ENCODE measurements at regions not wholly inside any gene's neighbourhood (a gene's known extent, or its start where the extent isn't known, plus 50 kb on each side); places are given as distances from the start of the nearest gene placed in this dataset.
A peak's percentile ranks its signal among the peaks of the same experiment; 100 is the strongest.
"Not testable (repeated sequence)": the region's sequence is repeated elsewhere in the genome, so short reads cannot be mapped to it uniquely, and the experiment has no call there.

- H3K4me3 ChIP-seq, result no peak overlapping the region
- ATAC-seq (ENCODE audit: low FRiP score in 2 of 2) (no peak), DNase-seq (peak in 1 of 2 donors; percentile 58)
- TF ChIP-seq EP300 (IDR thresholded peaks at IDR 0.05) (no peak), POLR2A (IDR thresholded peaks at IDR 0.05) (no peak), POLR2AphosphoS5 (IDR thresholded peaks at IDR 0.05) (no peak)
- TF ChIP-seq, protein P1, sequence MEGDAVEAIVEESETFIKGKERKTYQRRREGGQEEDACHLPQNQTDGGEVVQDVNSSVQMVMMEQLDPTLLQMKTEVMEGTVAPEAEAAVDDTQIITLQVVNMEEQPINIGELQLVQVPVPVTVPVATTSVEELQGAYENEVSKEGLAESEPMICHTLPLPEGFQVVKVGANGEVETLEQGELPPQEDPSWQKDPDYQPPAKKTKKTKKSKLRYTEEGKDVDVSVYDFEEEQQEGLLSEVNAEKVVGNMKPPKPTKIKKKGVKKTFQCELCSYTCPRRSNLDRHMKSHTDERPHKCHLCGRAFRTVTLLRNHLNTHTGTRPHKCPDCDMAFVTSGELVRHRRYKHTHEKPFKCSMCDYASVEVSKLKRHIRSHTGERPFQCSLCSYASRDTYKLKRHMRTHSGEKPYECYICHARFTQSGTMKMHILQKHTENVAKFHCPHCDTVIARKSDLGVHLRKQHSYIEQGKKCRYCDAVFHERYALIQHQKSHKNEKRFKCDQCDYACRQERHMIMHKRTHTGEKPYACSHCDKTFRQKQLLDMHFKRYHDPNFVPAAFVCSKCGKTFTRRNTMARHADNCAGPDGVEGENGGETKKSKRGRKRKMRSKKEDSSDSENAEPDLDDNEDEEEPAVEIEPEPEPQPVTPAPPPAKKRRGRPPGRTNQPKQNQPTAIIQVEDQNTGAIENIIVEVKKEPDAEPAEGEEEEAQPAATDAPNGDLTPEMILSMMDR (IDR thresholded peaks at IDR 0.05), result no peak
- H3K9me3 ChIP-seq, result no peaks in the 10 kb centered on the region
- no peaks in the 10 kb centered on the region for H3K4me1 ChIP-seq
- WGBS, 2 donors, result 91 to 96% methylated on average over 7 to 18 of the region's 18 CpGs
- no peak overlapping the region for H3K27ac ChIP-seq
- H3K27me3 ChIP-seq, result no peaks in the 10 kb centered on the region
- no peaks in the 10 kb centered on the region for H3K36me3 ChIP-seq
Observed at GRCh38 chr16:55989569-55989907, 114.4 kb upstream of the CES5A start.

DNA sequence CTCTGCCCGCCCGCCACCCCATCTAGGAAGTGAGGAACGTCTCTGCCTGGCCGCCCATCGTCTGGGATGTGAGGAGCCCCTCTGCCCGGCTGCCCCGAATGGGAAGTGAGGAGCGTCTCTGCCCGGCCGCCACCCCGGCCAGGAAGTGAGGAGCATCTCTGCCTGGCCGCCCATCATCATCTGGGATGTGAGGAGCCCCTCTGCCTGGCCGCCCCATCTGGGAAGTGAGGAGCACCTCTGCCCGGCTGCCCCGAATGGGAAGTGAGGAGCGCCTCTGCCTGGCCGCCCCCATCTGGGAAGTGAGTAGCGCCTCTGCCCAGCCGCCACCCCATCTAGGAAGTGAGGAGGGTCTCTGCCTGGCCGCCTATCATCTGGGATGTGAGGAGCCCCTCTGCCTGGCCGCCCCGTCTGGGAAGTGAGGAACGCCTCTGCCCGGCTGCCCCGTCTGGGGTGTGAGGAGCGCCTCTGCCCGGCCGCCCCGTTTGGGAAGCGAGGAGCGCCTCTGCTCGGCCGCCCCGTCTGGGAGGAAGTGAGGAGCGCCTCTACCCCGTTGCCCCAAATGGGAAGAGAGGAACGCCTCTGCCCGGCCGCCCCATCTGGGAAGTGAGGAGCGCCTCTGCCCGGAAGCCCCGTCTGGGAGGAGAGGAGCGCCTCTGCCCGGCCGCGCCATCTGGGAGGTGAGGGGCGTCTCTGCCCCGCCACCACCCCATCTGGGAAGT is 113.8 kb upstream of the CES5A start:
- not testable (repeated sequence) for H3K4me1 ChIP-seq; H3K9me3 ChIP-seq; H3K27me3 ChIP-seq; H3K27ac ChIP-seq; H3K4me3 ChIP-seq; H3K36me3 ChIP-seq; ATAC-seq (ENCODE audit: low FRiP score in 2 of 2)
- WGBS, 2 donors, result 93 to 95% methylated on average over 16 to 47 of the region's 48 CpGs
- peak in 1 of 2 donors; percentile 74 for DNase-seq

DNA sequence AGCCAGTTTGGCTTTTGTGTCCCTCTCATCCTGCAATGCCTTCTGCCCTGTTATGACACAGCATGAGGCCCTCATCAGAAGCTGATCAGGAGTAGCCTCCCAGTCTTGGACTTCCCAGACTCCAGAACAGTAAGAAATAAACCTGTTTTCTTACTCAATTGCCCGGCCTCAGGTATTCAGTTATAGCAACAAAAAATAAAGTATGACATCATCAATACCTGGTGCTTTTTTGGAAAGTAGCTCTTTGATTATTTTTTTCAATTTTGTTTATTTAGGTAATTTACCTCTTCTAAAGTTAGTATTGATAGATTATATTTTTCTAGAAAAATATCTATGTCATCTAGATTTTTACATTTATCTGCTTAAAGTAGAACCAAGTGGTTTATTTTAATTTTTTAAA is 112.8 kb upstream of the CES5A start:
- Histone ChIP-seq H3K36me3 (no peaks in the 10 kb centered on the region), H3K27me3 (no peaks in the 10 kb centered on the region), H3K4me1 (no peaks in the 10 kb centered on the region), H3K4me3 (no peak overlapping the region), H3K9me3 (no peaks in the 10 kb centered on the region), H3K27ac (no peak overlapping the region)
- DNase-seq, result no peak
- no peak for ATAC-seq (ENCODE audit: low FRiP score in 2 of 2)
- TF ChIP-seq, protein P1 (IDR thresholded peaks at IDR 0.05), result no peak
- TF ChIP-seq EP300 (IDR thresholded peaks at IDR 0.05) (no peak), POLR2AphosphoS5 (IDR thresholded peaks at IDR 0.05) (no peak), POLR2A (IDR thresholded peaks at IDR 0.05) (no peak)
- WGBS, 2 donors, result 91 to 97% methylated on average over 1 of the region's 1 CpG

DNA sequence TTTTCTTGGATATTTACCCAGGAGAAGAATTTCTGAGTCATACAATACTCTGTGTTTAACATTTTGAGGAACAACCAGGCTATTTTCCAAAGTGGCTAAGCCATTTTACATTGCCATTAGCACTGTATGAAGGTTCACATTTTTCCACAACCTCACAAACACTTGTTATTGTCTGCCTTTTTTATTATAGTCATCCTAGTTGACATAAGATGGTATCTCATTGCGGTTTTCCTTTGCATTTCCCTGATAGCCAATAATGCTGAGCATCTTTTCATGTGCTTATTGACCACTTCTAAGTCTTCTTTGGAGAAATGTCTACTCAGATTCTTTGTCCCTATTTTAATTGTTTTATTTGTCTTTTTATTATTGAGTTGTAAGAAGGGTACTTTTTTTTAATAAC is 107.4 kb upstream of the CES5A start:
- WGBS, 2 donors, result 58 to 77% methylated on average over 1 of the region's 1 CpG
- no peak overlapping the region for H3K27ac ChIP-seq
- H3K36me3 ChIP-seq, result no peaks in the 10 kb centered on the region
- ATAC-seq (ENCODE audit: low FRiP score in 2 of 2), result no peak
- no peak for DNase-seq
- no peaks in the 10 kb centered on the region for H3K4me1 ChIP-seq
- TF ChIP-seq POLR2A (IDR thresholded peaks at IDR 0.05) (no peak), EP300 (IDR thresholded peaks at IDR 0.05) (no peak), POLR2AphosphoS5 (IDR thresholded peaks at IDR 0.05) (no peak)
- TF ChIP-seq, protein P1 (IDR thresholded peaks at IDR 0.05), result no peak
- no peaks in the 10 kb centered on the region for H3K9me3 ChIP-seq
- no peak overlapping the region for H3K4me3 ChIP-seq
- H3K27me3 ChIP-seq, result no peaks in the 10 kb centered on the region

DNA sequence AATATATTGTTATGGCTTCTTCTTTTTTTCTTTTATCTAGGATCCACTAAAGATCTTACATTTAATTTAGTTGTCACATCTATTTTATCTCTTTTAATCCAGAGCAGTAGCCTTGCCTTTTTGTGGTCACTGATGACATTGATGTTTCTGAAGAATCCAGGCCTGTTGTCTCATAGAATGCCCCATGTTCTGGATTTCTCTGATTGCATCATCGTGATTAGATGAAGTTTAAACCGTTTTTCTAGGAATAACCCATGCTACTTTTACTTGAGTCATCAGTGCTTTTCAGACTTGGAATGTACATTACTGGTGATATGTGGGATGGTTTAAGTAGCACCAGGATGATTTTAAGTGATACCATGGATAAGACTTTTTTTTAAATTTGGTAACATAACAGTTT is 106.4 kb upstream of the CES5A start:
- no peaks in the 10 kb centered on the region for H3K9me3 ChIP-seq
- no peaks in the 10 kb centered on the region for H3K36me3 ChIP-seq
- H3K4me3 ChIP-seq, result no peak overlapping the region
- TF ChIP-seq, protein P1 (IDR thresholded peaks at IDR 0.05), result no peak
- TF ChIP-seq POLR2AphosphoS5 (IDR thresholded peaks at IDR 0.05) (no peak), EP300 (IDR thresholded peaks at IDR 0.05) (no peak), POLR2A (IDR thresholded peaks at IDR 0.05) (no peak)
- ATAC-seq (ENCODE audit: low FRiP score in 2 of 2) (no peak), DNase-seq (no peak)
- no peaks in the 10 kb centered on the region for H3K27me3 ChIP-seq
- WGBS, 2 donors, result 81 to 83% methylated on average over 2 of the region's 2 CpGs
- no peaks in the 10 kb centered on the region for H3K4me1 ChIP-seq
- no peak overlapping the region for H3K27ac ChIP-seq
